ENCODE measurements at regions not wholly inside any gene's neighbourhood (a gene's known extent, or its start where the extent isn't known, plus 50 kb on each side); places are given as distances from the start of the nearest gene placed in this dataset.

DNA sequence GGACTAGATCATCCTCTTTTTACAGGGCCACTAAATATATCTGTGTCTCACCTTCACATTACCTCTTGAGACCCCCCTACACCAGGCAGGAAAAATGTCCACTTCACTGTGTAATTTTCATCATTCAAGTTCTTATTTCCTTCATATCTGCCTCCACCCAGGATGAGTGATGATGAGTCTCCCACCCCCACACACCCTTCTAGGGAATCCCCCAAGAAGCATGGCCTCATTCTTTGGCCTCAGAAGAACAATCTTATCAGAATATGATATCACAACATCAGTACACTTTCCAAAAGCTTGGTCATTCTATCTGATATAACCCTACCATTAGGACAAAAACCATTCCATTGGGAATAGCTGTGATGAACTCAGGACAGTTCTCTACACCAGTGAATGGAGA lies 170.3 kb upstream of the DUSP10 start:
- no peak overlapping the region for H3K27ac ChIP-seq (ENCODE audit: insufficient read depth, low read depth, low read length, poor library complexity, severe bottlenecking)
- no peaks in the 10 kb centered on the region for H3K9me3 ChIP-seq (ENCODE audit: control insufficient read depth, low read length)
- no peak overlapping the region for H3K4me3 ChIP-seq (ENCODE audit: insufficient read depth, low read depth, low read length)
- H3K36me3 ChIP-seq (ENCODE audit: control insufficient read depth, insufficient read depth, low read length): no peaks in the 10 kb centered on the region
- no peaks in the 10 kb centered on the region for H3K4me1 ChIP-seq (ENCODE audit: control insufficient read depth, insufficient read depth, low read length)
- H3K27me3 ChIP-seq (ENCODE audit: control insufficient read depth, insufficient read depth, low read length, poor library complexity, severe bottlenecking): no peaks in the 10 kb centered on the region

GRCh38 chr1:221911714-221912113 lies 169.8 kb upstream of the DUSP10 start:
- WGBS, 2 experiments: 86% methylated on average over 1 of the region's 1 CpG; no CpG with 5 or more reads in 1 of the 2 experiments

DNA sequence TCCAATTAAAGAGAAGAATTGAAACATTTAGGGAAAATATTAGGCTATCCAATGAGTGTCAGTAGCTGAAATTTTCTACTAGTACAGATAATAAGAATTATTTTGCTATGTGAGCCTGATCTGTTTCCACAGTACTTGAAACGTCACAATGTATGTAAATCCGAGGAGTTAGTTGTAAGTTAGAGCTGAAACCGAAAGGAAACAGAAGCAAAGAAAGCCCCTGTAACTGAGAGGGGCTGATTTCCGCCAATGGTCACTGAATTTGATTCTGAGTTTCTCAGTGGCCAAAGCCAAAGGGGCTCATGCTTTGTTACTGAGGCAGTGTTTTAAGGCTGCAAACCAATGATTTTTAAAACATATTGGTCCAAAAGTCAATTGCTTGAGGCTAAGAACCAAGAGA lies 168.3 kb upstream of the DUSP10 start:
- WGBS, 2 experiments: 87 to 95% methylated on average over 4 of the region's 4 CpGs
- Histone ChIP-seq H3K4me3 (ENCODE audit: insufficient read depth, low read depth, low read length) (no peak overlapping the region), H3K27ac (ENCODE audit: insufficient read depth, low read depth, low read length, poor library complexity, severe bottlenecking) (no peak overlapping the region), H3K9me3 (ENCODE audit: control insufficient read depth, low read length) (no peaks in the 10 kb centered on the region), H3K27me3 (ENCODE audit: control insufficient read depth, insufficient read depth, low read length, poor library complexity, severe bottlenecking) (no peaks in the 10 kb centered on the region), H3K4me1 (ENCODE audit: control insufficient read depth, insufficient read depth, low read length) (no peaks in the 10 kb centered on the region), H3K36me3 (ENCODE audit: control insufficient read depth, insufficient read depth, low read length) (no peaks in the 10 kb centered on the region)

More at GRCh38 chr1:221911714-221912113, 169.8 kb upstream of the DUSP10 start:
- Histone ChIP-seq H3K27ac (ENCODE audit: insufficient read depth, low read depth, low read length, poor library complexity, severe bottlenecking) (no peak overlapping the region), H3K9me3 (ENCODE audit: control insufficient read depth, low read length) (no peaks in the 10 kb centered on the region), H3K4me1 (ENCODE audit: control insufficient read depth, insufficient read depth, low read length) (no peaks in the 10 kb centered on the region), H3K27me3 (ENCODE audit: control insufficient read depth, insufficient read depth, low read length, poor library complexity, severe bottlenecking) (no peaks in the 10 kb centered on the region), H3K4me3 (ENCODE audit: insufficient read depth, low read depth, low read length) (no peak overlapping the region), H3K36me3 (ENCODE audit: control insufficient read depth, insufficient read depth, low read length) (no peaks in the 10 kb centered on the region)

- Histone ChIP-seq H3K27me3 (ENCODE audit: control insufficient read depth, insufficient read depth, low read length, poor library complexity, severe bottlenecking) (no peaks in the 10 kb centered on the region), H3K36me3 (ENCODE audit: control insufficient read depth, insufficient read depth, low read length) (no peaks in the 10 kb centered on the region), H3K9me3 (ENCODE audit: control insufficient read depth, low read length) (no peaks in the 10 kb centered on the region), H3K4me3 (ENCODE audit: insufficient read depth, low read depth, low read length) (no peak overlapping the region), H3K27ac (ENCODE audit: insufficient read depth, low read depth, low read length, poor library complexity, severe bottlenecking) (no peak overlapping the region), H3K4me1 (ENCODE audit: control insufficient read depth, insufficient read depth, low read length) (no peaks in the 10 kb centered on the region)
- WGBS, 2 experiments: 86 to 87% methylated on average over 4 of the region's 4 CpGs
These were observed 166.7 kb upstream of the DUSP10 start for GRCh38 chr1:221908573-221908972.

DNA sequence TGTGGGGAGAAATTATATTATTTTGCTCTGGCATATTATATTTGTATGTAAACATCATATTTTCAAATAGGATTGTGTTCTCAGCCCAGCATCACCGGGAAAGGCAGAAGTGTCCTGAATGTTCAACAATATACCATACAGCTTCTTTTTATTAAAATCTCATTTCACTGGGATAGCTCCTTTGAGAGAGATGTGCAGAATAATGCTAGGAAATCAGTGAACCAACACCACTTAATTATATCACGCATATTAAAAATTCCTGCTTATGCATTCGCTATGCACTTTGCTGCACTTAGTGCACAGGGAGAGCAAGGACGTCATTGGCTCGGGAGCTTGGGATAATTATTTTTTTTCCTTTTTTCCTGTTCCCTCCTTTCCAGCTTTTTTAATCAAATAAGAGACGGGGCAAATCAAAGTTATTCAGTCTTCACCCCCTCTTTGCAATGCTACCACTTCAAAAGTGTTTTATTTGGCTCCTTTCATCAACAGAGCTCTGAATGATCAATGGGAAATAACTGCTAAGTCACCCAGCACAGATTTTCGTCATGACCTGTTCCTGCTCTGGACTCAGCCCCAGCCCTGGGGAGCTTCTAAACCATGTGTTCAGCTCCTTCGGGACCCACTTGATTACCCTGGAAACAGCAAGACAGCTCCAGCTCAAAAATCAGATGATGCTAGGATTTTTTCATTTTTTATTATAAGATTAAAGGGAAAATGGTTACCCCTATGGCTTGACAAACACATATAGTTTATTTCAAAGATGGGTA lies 165.5 kb upstream of the DUSP10 start:
- H3K27ac ChIP-seq (ENCODE audit: insufficient read depth, low read depth, low read length, poor library complexity, severe bottlenecking): no peak overlapping the region
- H3K27me3 ChIP-seq (ENCODE audit: control insufficient read depth, insufficient read depth, low read length, poor library complexity, severe bottlenecking): no peaks in the 10 kb centered on the region
- H3K4me3 ChIP-seq (ENCODE audit: insufficient read depth, low read depth, low read length): no peak overlapping the region
- H3K4me1 ChIP-seq (ENCODE audit: control insufficient read depth, insufficient read depth, low read length): no peaks in the 10 kb centered on the region
- no peaks in the 10 kb centered on the region for H3K36me3 ChIP-seq (ENCODE audit: control insufficient read depth, insufficient read depth, low read length)
- 94 to 97% methylated on average over 7 to 8 of the region's 8 CpGs for WGBS, 2 experiments
- H3K9me3 ChIP-seq (ENCODE audit: control insufficient read depth, low read length): peaks cover 3% of the 10 kb centered on the region

- H3K4me1 ChIP-seq (ENCODE audit: control insufficient read depth, insufficient read depth, low read length): no peaks in the 10 kb centered on the region
- 72 to 80% methylated on average over 2 of the region's 2 CpGs for WGBS, 2 experiments
- peaks cover 3% of the 10 kb centered on the region for H3K9me3 ChIP-seq (ENCODE audit: control insufficient read depth, low read length)
These were observed 163.9 kb upstream of the DUSP10 start for GRCh38 chr1:221905802-221906201.

GRCh38 chr1:221904319-221904718 lies 162.4 kb upstream of the DUSP10 start:
- no peak overlapping the region for H3K27ac ChIP-seq (ENCODE audit: insufficient read depth, low read depth, low read length, poor library complexity, severe bottlenecking)
- no peaks in the 10 kb centered on the region for H3K36me3 ChIP-seq (ENCODE audit: control insufficient read depth, insufficient read depth, low read length)
- H3K27me3 ChIP-seq (ENCODE audit: control insufficient read depth, insufficient read depth, low read length, poor library complexity, severe bottlenecking): no peaks in the 10 kb centered on the region
- no peaks in the 10 kb centered on the region for H3K4me1 ChIP-seq (ENCODE audit: control insufficient read depth, insufficient read depth, low read length)
- WGBS, 2 experiments: 83 to 100% methylated on average over 1 of the region's 2 CpGs
- peaks cover 3% of the 10 kb centered on the region for H3K9me3 ChIP-seq (ENCODE audit: control insufficient read depth, low read length)
- H3K4me3 ChIP-seq (ENCODE audit: insufficient read depth, low read depth, low read length): no peak overlapping the region

More at GRCh38 chr1:221905802-221906201, 163.9 kb upstream of the DUSP10 start:
- Histone ChIP-seq H3K27me3 (ENCODE audit: control insufficient read depth, insufficient read depth, low read length, poor library complexity, severe bottlenecking) (no peaks in the 10 kb centered on the region), H3K27ac (ENCODE audit: insufficient read depth, low read depth, low read length, poor library complexity, severe bottlenecking) (no peak overlapping the region), H3K4me3 (ENCODE audit: insufficient read depth, low read depth, low read length) (no peak overlapping the region), H3K36me3 (ENCODE audit: control insufficient read depth, insufficient read depth, low read length) (no peaks in the 10 kb centered on the region)

DNA sequence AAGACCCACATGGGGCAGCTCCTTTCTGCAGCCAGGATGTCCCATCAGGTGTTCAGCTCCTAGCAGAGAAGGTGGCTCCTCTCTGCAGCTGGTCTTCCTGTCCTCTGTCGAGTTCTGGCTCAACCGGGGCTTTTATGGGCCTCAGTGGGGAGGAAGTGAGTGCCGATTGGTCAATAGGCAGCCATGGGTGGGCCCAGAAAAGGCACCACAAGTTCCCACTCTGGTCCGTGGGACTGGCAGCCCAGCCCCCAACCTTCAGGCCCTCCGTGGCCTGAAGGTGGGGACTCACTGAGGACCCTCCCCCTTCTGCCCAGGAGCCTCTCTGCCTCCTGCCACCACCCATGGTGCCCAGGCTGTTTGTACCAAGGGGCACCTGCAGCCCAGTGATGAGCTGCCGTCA lies 161.7 kb upstream of the DUSP10 start:
- WGBS, 2 experiments: 82 to 86% methylated on average over 6 of the region's 6 CpGs
- no peaks in the 10 kb centered on the region for H3K27me3 ChIP-seq (ENCODE audit: control insufficient read depth, insufficient read depth, low read length, poor library complexity, severe bottlenecking)
- no peak overlapping the region for H3K4me3 ChIP-seq (ENCODE audit: insufficient read depth, low read depth, low read length)
- no peaks in the 10 kb centered on the region for H3K36me3 ChIP-seq (ENCODE audit: control insufficient read depth, insufficient read depth, low read length)
- peaks cover 3% of the 10 kb centered on the region for H3K9me3 ChIP-seq (ENCODE audit: control insufficient read depth, low read length)
- H3K27ac ChIP-seq (ENCODE audit: insufficient read depth, low read depth, low read length, poor library complexity, severe bottlenecking): no peak overlapping the region
- no peaks in the 10 kb centered on the region for H3K4me1 ChIP-seq (ENCODE audit: control insufficient read depth, insufficient read depth, low read length)

- H3K36me3 ChIP-seq (ENCODE audit: control insufficient read depth, insufficient read depth, low read length): no peaks in the 10 kb centered on the region
- H3K27me3 ChIP-seq (ENCODE audit: control insufficient read depth, insufficient read depth, low read length, poor library complexity, severe bottlenecking): no peaks in the 10 kb centered on the region
- H3K27ac ChIP-seq (ENCODE audit: insufficient read depth, low read depth, low read length, poor library complexity, severe bottlenecking): no peak overlapping the region
- no peak overlapping the region for H3K4me3 ChIP-seq (ENCODE audit: insufficient read depth, low read depth, low read length)
- H3K4me1 ChIP-seq (ENCODE audit: control insufficient read depth, insufficient read depth, low read length): no peaks in the 10 kb centered on the region
- H3K9me3 ChIP-seq (ENCODE audit: control insufficient read depth, low read length): peaks cover 3% of the 10 kb centered on the region
- 86 to 90% methylated on average over 7 of the region's 7 CpGs for WGBS, 2 experiments
These were observed 161.1 kb upstream of the DUSP10 start for GRCh38 chr1:221902961-221903360.

DNA sequence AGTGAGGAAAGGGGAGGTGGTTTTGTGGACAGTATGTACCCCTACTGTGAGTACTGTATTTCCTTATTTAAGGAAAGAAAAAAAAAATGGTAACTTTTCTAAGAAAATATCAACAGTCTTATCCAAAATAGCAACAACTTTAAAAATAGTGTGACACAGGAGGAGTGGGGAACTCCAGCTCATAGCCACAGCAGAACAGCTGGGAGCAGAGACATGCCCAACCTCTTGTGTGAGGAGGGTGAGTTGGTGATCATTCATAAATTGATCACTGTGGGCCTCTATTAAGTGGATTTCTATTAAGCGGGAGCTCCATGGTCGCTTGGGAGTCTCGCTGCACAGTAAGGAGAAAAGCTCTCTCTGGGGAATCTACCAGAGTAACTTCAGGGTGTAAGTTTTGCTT lies 158.8 kb upstream of the DUSP10 start:
- Histone ChIP-seq H3K27ac (ENCODE audit: insufficient read depth, low read depth, low read length, poor library complexity, severe bottlenecking) (no peak overlapping the region), H3K4me3 (ENCODE audit: insufficient read depth, low read depth, low read length) (no peak overlapping the region), H3K9me3 (ENCODE audit: control insufficient read depth, low read length) (peaks cover 3% of the 10 kb centered on the region), H3K4me1 (ENCODE audit: control insufficient read depth, insufficient read depth, low read length) (no peaks in the 10 kb centered on the region), H3K27me3 (ENCODE audit: control insufficient read depth, insufficient read depth, low read length, poor library complexity, severe bottlenecking) (no peaks in the 10 kb centered on the region), H3K36me3 (ENCODE audit: control insufficient read depth, insufficient read depth, low read length) (no peaks in the 10 kb centered on the region)
- 94 to 95% methylated on average over 3 of the region's 3 CpGs for WGBS, 2 experiments
